ENCODE measurements at regions not wholly inside any gene's neighbourhood (a gene's known extent, or its start where the extent isn't known, plus 50 kb on each side); places are given as distances from the start of the nearest gene placed in this dataset.

- H3K4me3 Mint-ChIP-seq (ENCODE audit: low read depth), result no peak overlapping the region
- H3K27me3 Mint-ChIP-seq, result peaks cover 3% of the 10 kb centered on the region
- H3K27ac Mint-ChIP-seq, result no peak overlapping the region
- DNase-seq (ENCODE audit: low spot score, unreplicated experiment), result no peak
- peaks cover 1% of the 10 kb centered on the region for H3K36me3 Mint-ChIP-seq (ENCODE audit: insufficient read depth)
- peaks cover 4% of the 10 kb centered on the region for H3K4me1 Mint-ChIP-seq (ENCODE audit: low read depth)
- TF ChIP-seq, protein P1, sequence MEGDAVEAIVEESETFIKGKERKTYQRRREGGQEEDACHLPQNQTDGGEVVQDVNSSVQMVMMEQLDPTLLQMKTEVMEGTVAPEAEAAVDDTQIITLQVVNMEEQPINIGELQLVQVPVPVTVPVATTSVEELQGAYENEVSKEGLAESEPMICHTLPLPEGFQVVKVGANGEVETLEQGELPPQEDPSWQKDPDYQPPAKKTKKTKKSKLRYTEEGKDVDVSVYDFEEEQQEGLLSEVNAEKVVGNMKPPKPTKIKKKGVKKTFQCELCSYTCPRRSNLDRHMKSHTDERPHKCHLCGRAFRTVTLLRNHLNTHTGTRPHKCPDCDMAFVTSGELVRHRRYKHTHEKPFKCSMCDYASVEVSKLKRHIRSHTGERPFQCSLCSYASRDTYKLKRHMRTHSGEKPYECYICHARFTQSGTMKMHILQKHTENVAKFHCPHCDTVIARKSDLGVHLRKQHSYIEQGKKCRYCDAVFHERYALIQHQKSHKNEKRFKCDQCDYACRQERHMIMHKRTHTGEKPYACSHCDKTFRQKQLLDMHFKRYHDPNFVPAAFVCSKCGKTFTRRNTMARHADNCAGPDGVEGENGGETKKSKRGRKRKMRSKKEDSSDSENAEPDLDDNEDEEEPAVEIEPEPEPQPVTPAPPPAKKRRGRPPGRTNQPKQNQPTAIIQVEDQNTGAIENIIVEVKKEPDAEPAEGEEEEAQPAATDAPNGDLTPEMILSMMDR (IDR thresholded peaks at IDR 0.05; ENCODE audit: unreplicated experiment), result no peak
- H3K9me3 Mint-ChIP-seq (ENCODE audit: low read depth), result peaks cover 10% of the 10 kb centered on the region
Observed at GRCh38 chr3:182703233-182703632, 90.1 kb upstream of the ATP11B start.

DNA sequence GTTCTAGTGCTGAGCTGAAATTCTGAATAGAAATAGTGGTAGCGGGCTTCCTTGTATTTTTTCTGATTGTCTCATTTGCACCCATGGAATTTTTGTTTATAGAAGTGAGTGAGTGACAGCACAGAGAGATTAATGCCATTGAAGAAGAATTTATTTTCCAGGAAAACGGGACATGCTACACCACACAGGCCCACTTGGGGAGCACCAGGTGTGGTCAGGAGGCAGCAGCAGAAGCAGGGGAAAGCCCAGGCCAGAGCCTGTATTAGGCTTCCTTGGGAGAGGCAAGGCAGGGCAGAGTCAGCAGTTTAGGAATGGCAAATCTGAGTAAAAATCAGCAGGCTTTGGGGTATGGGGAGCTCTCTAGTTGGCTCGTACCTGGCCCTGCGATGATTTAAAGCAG, 88.4 kb upstream of the ATP11B start:
- Mint-ChIP-seq H3K27me3 (peaks cover 6% of the 10 kb centered on the region), H3K9me3 (ENCODE audit: low read depth) (peaks cover 10% of the 10 kb centered on the region), H3K27ac (peak overlapping the region; percentile 76), H3K4me3 (ENCODE audit: low read depth) (no peak overlapping the region), H3K36me3 (ENCODE audit: insufficient read depth) (peaks cover 1% of the 10 kb centered on the region), H3K4me1 (ENCODE audit: low read depth) (peaks cover 4% of the 10 kb centered on the region)
- no peak for DNase-seq (ENCODE audit: low spot score, unreplicated experiment)
- TF ChIP-seq, protein P1 (IDR thresholded peaks at IDR 0.05; ENCODE audit: unreplicated experiment), result peak; percentile 56

DNA sequence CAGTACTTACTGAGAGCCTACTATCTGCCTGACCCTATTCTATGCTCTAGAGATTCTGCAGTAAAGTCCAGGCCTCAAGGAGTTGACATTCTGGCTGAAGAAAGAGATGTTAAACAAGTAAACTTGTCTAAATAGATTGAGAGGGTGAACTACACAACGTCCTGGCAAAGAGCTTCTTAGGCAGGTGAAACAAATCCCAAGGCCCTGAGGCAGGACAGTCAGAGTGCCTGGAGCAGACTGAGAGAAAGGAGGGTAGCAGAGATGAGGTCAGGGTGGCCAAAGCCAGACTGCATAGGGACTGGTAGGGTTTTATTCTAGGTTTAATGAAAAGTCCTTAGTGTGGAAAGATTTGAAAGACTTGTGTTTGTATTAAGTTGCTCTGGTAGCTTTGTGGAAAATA, 84.5 kb upstream of the ATP11B start:
- Mint-ChIP-seq H3K4me1 (ENCODE audit: low read depth) (peaks cover 8% of the 10 kb centered on the region), H3K27me3 (peaks cover 16% of the 10 kb centered on the region), H3K4me3 (ENCODE audit: low read depth) (no peak overlapping the region), H3K9me3 (ENCODE audit: low read depth) (no peaks in the 10 kb centered on the region), H3K27ac (no peak overlapping the region), H3K36me3 (ENCODE audit: insufficient read depth) (no peaks in the 10 kb centered on the region)
- TF ChIP-seq, protein P1 (IDR thresholded peaks at IDR 0.05; ENCODE audit: unreplicated experiment), result no peak
- no peak for DNase-seq (ENCODE audit: low spot score, unreplicated experiment)

GRCh38 chr3:182709306-182709705, 84.0 kb upstream of the ATP11B start:
- no peak overlapping the region for H3K27ac Mint-ChIP-seq
- no peaks in the 10 kb centered on the region for H3K36me3 Mint-ChIP-seq (ENCODE audit: insufficient read depth)
- H3K4me3 Mint-ChIP-seq (ENCODE audit: low read depth), result no peak overlapping the region
- H3K4me1 Mint-ChIP-seq (ENCODE audit: low read depth), result peaks cover 10% of the 10 kb centered on the region
- no peaks in the 10 kb centered on the region for H3K9me3 Mint-ChIP-seq (ENCODE audit: low read depth)
- no peak for DNase-seq (ENCODE audit: low spot score, unreplicated experiment)
- TF ChIP-seq, protein P1 (IDR thresholded peaks at IDR 0.05; ENCODE audit: unreplicated experiment), result no peak
- peaks cover 16% of the 10 kb centered on the region for H3K27me3 Mint-ChIP-seq

- Mint-ChIP-seq H3K9me3 (ENCODE audit: low read depth) (no peaks in the 10 kb centered on the region), H3K4me1 (ENCODE audit: low read depth) (peaks cover 14% of the 10 kb centered on the region), H3K27me3 (peaks cover 16% of the 10 kb centered on the region), H3K36me3 (ENCODE audit: insufficient read depth) (no peaks in the 10 kb centered on the region), H3K4me3 (ENCODE audit: low read depth) (no peak overlapping the region), H3K27ac (no peak overlapping the region)
- DNase-seq (ENCODE audit: low spot score, unreplicated experiment), result no peak
- TF ChIP-seq, protein P1 (IDR thresholded peaks at IDR 0.05; ENCODE audit: unreplicated experiment), result peak; percentile 70
Observed at GRCh38 chr3:182710557-182711157, 82.6 kb upstream of the ATP11B start.

Measured in progenitor cell of endocrine pancreas (in vitro differentiated cells).